ENCODE measurements at regions not wholly inside any gene's neighbourhood (a gene's known extent, or its start where the extent isn't known, plus 50 kb on each side); places are given as distances from the start of the nearest gene placed in this dataset.

GRCh38 chr2:133839677-133840076 is 271.4 kb upstream of the NCKAP5 start:
- Histone ChIP-seq H3K27ac (ENCODE audit: low read depth, low read length) (no peak overlapping the region), H3K4me3 (ENCODE audit: low read length) (no peak overlapping the region), H3K4me1 (ENCODE audit: control insufficient read depth in 2 of 2, insufficient read depth in 2 of 2, low read length in 2 of 2) (no peaks in the 10 kb centered on the region), H3K36me3 (ENCODE audit: control insufficient read depth in 2 of 3, insufficient read depth in 3 of 3, low read length in 3 of 3) (no peaks in the 10 kb centered on the region), H3K27me3 (ENCODE audit: control insufficient read depth in 2 of 2, insufficient read depth in 2 of 2, low read length in 2 of 2) (no peaks in the 10 kb centered on the region), H3K9me3 (ENCODE audit: control insufficient read depth in 2 of 3, low read length in 3 of 3) (no peaks in the 10 kb centered on the region)
- Mint-ChIP-seq H3K27ac (no peak overlapping the region), H3K4me3 (no peak overlapping the region), H3K9me3 (no peaks in the 10 kb centered on the region), H3K36me3 (no peaks in the 10 kb centered on the region), H3K27me3 (peaks cover 0 to 4% (median 0%) of the 10 kb centered on the region in 5 donors), H3K4me1 (peaks cover 0 to 7% (median 5%) of the 10 kb centered on the region in 7 donors)
- ChIA-PET POLR2A (no interaction called here), CTCF (no interaction called here)
- DNase-seq: no peak
- intact Hi-C loops (cut with micrococcal nuclease): loop anchor here (5.0 to 10.0 kb wide), 2 partner anchors 1295 to 1982 kb away; no protein-coding TSS in a partner anchor
- no peak for ATAC-seq

- no peak overlapping the region for H3K4me3 ChIP-seq (ENCODE audit: low read length)
- DNase-seq (no peak), ATAC-seq (no peak)
- no peaks in the 10 kb centered on the region for H3K4me1 ChIP-seq (ENCODE audit: control insufficient read depth in 2 of 2, insufficient read depth in 2 of 2, low read length in 2 of 2)
- no peaks in the 10 kb centered on the region for H3K9me3 ChIP-seq (ENCODE audit: control insufficient read depth in 2 of 3, low read length in 3 of 3)
- Mint-ChIP-seq H3K27me3 (peaks cover 0 to 10% (median 7%) of the 10 kb centered on the region in 5 donors), H3K27ac (no peak overlapping the region), H3K4me1 (peaks cover 0 to 7% (median 5%) of the 10 kb centered on the region in 7 donors), H3K9me3 (no peaks in the 10 kb centered on the region), H3K36me3 (no peaks in the 10 kb centered on the region), H3K4me3 (no peak overlapping the region)
- ChIA-PET CTCF (no interaction called here), POLR2A (no interaction called here)
- H3K27me3 ChIP-seq (ENCODE audit: control insufficient read depth in 2 of 2, insufficient read depth in 2 of 2, low read length in 2 of 2): no peaks in the 10 kb centered on the region
- H3K36me3 ChIP-seq (ENCODE audit: control insufficient read depth in 2 of 3, insufficient read depth in 3 of 3, low read length in 3 of 3): no peaks in the 10 kb centered on the region
- no peak overlapping the region for H3K27ac ChIP-seq (ENCODE audit: low read depth, low read length)
- intact Hi-C loops (cut with micrococcal nuclease): loop anchor here (5.0 to 10.0 kb wide), 2 partner anchors 1296 to 1983 kb away; no protein-coding TSS in a partner anchor
Measured at GRCh38 chr2:133840761-133841160, 272.5 kb upstream of the NCKAP5 start.

- intact Hi-C loops (cut with micrococcal nuclease): loop anchor here (5.0 to 10.0 kb wide), 2 partner anchors 1297 to 1985 kb away; no protein-coding TSS in a partner anchor
- no peak overlapping the region for H3K27ac Mint-ChIP-seq
- H3K36me3 Mint-ChIP-seq: no peaks in the 10 kb centered on the region
- Histone ChIP-seq H3K9me3 (ENCODE audit: control insufficient read depth in 2 of 3, low read length in 3 of 3) (no peaks in the 10 kb centered on the region), H3K36me3 (ENCODE audit: control insufficient read depth in 2 of 3, insufficient read depth in 3 of 3, low read length in 3 of 3) (no peaks in the 10 kb centered on the region), H3K4me3 (ENCODE audit: low read length) (no peak overlapping the region), H3K27me3 (ENCODE audit: control insufficient read depth in 2 of 2, insufficient read depth in 2 of 2, low read length in 2 of 2) (no peaks in the 10 kb centered on the region), H3K27ac (ENCODE audit: low read depth, low read length) (no peak overlapping the region), H3K4me1 (ENCODE audit: control insufficient read depth in 2 of 2, insufficient read depth in 2 of 2, low read length in 2 of 2) (no peaks in the 10 kb centered on the region)
- no peaks in the 10 kb centered on the region for H3K9me3 Mint-ChIP-seq
- CTCF ChIA-PET: no interaction called here
- H3K4me1 Mint-ChIP-seq: peaks cover 0 to 7% (median 5%) of the 10 kb centered on the region in 7 donors
- H3K27me3 Mint-ChIP-seq: peaks cover 3 to 14% (median 7%) of the 10 kb centered on the region in 5 donors
- H3K4me3 Mint-ChIP-seq: no peak overlapping the region
- DNase-seq (no peak), ATAC-seq (no peak)
- POLR2A ChIA-PET: no interaction called here
Measured at GRCh38 chr2:133841900-133842299, 273.6 kb upstream of the NCKAP5 start.

GRCh38 chr2:133842446-133842845 is 274.2 kb upstream of the NCKAP5 start:
- H3K4me1 Mint-ChIP-seq: peaks cover 0 to 7% (median 5%) of the 10 kb centered on the region in 7 donors
- peaks cover 7 to 14% (median 9%) of the 10 kb centered on the region in 5 donors for H3K27me3 Mint-ChIP-seq
- no peak overlapping the region for H3K4me3 ChIP-seq (ENCODE audit: low read length)
- H3K27me3 ChIP-seq (ENCODE audit: control insufficient read depth in 2 of 2, insufficient read depth in 2 of 2, low read length in 2 of 2): no peaks in the 10 kb centered on the region
- no peaks in the 10 kb centered on the region for H3K9me3 ChIP-seq (ENCODE audit: control insufficient read depth in 2 of 3, low read length in 3 of 3)
- POLR2A ChIA-PET: no interaction called here
- no peaks in the 10 kb centered on the region for H3K36me3 Mint-ChIP-seq
- H3K9me3 Mint-ChIP-seq: no peaks in the 10 kb centered on the region
- no peak for ATAC-seq
- CTCF ChIA-PET: no interaction called here
- no peaks in the 10 kb centered on the region for H3K4me1 ChIP-seq (ENCODE audit: control insufficient read depth in 2 of 2, insufficient read depth in 2 of 2, low read length in 2 of 2)
- H3K4me3 Mint-ChIP-seq: no peak overlapping the region
- no peak overlapping the region for H3K27ac Mint-ChIP-seq
- H3K27ac ChIP-seq (ENCODE audit: low read depth, low read length): no peak overlapping the region
- H3K36me3 ChIP-seq (ENCODE audit: control insufficient read depth in 2 of 3, insufficient read depth in 3 of 3, low read length in 3 of 3): no peaks in the 10 kb centered on the region
- intact Hi-C loops (cut with micrococcal nuclease): loop anchor here (5.0 to 10.0 kb wide), 2 partner anchors 1298 to 1985 kb away; no protein-coding TSS in a partner anchor
- no peak for DNase-seq

GRCh38 chr2:133843091-133843490 is 274.8 kb upstream of the NCKAP5 start:
- ATAC-seq: no peak
- POLR2A ChIA-PET: no interaction called here

GRCh38 chr2:133843551-133843950 is 275.3 kb upstream of the NCKAP5 start:
- no peaks in the 10 kb centered on the region for H3K36me3 ChIP-seq (ENCODE audit: control insufficient read depth in 2 of 3, insufficient read depth in 3 of 3, low read length in 3 of 3)
- intact Hi-C loops (cut with micrococcal nuclease): loop anchor here (5.0 to 10.0 kb wide), 2 partner anchors 1299 to 1986 kb away; no protein-coding TSS in a partner anchor
- H3K4me1 ChIP-seq (ENCODE audit: control insufficient read depth in 2 of 2, insufficient read depth in 2 of 2, low read length in 2 of 2): no peaks in the 10 kb centered on the region
- no peak overlapping the region for H3K27ac Mint-ChIP-seq
- no peaks in the 10 kb centered on the region for H3K36me3 Mint-ChIP-seq
- no peak overlapping the region for H3K4me3 Mint-ChIP-seq
- peaks cover 0 to 7% (median 5%) of the 10 kb centered on the region in 7 donors for H3K4me1 Mint-ChIP-seq
- CTCF ChIA-PET: interaction anchor here (0.9 to 2.3 kb wide), 7 partner anchors 12 to 568 kb away, joined by 3 to 6 read pairs (median 4); no protein-coding TSS in a partner anchor
- no peak for ATAC-seq
- POLR2A ChIA-PET: no interaction called here
- no peak overlapping the region for H3K4me3 ChIP-seq (ENCODE audit: low read length)
- peaks cover 10 to 18% (median 15%) of the 10 kb centered on the region in 5 donors for H3K27me3 Mint-ChIP-seq
- H3K9me3 Mint-ChIP-seq: no peaks in the 10 kb centered on the region
- no peaks in the 10 kb centered on the region for H3K9me3 ChIP-seq (ENCODE audit: control insufficient read depth in 2 of 3, low read length in 3 of 3)
- H3K27me3 ChIP-seq (ENCODE audit: control insufficient read depth in 2 of 2, insufficient read depth in 2 of 2, low read length in 2 of 2): no peaks in the 10 kb centered on the region
- no peak overlapping the region for H3K27ac ChIP-seq (ENCODE audit: low read depth, low read length)
- no peak for DNase-seq

More at GRCh38 chr2:133843091-133843490, 274.8 kb upstream of the NCKAP5 start:
- Mint-ChIP-seq H3K36me3 (no peaks in the 10 kb centered on the region), H3K4me3 (no peak overlapping the region), H3K27me3 (peaks cover 10 to 17% (median 14%) of the 10 kb centered on the region in 5 donors), H3K4me1 (peaks cover 0 to 7% (median 5%) of the 10 kb centered on the region in 7 donors), H3K27ac (no peak overlapping the region), H3K9me3 (no peaks in the 10 kb centered on the region)
- Histone ChIP-seq H3K27ac (ENCODE audit: low read depth, low read length) (no peak overlapping the region), H3K4me1 (ENCODE audit: control insufficient read depth in 2 of 2, insufficient read depth in 2 of 2, low read length in 2 of 2) (no peaks in the 10 kb centered on the region), H3K27me3 (ENCODE audit: control insufficient read depth in 2 of 2, insufficient read depth in 2 of 2, low read length in 2 of 2) (no peaks in the 10 kb centered on the region), H3K36me3 (ENCODE audit: control insufficient read depth in 2 of 3, insufficient read depth in 3 of 3, low read length in 3 of 3) (no peaks in the 10 kb centered on the region), H3K4me3 (ENCODE audit: low read length) (no peak overlapping the region), H3K9me3 (ENCODE audit: control insufficient read depth in 2 of 3, low read length in 3 of 3) (no peaks in the 10 kb centered on the region)
- intact Hi-C loops (cut with micrococcal nuclease): loop anchor here (5.0 to 10.0 kb wide), 2 partner anchors 1298 to 1986 kb away; no protein-coding TSS in a partner anchor
- no peak for DNase-seq
- CTCF ChIA-PET: interaction anchor here (1.7 to 2.0 kb wide), 3 partner anchors 12 to 569 kb away, joined by 4 to 6 read pairs (median 4); no protein-coding TSS in a partner anchor
